Stimulated activated naive CD8-positive, alpha-beta T cell treated with anti-CD3 and anti-CD28 coated beads, Interleukin-15, Interleukin-2, amounts not matched to agents 100 U/mL and 50 U/mL, for 24 hours (primary cell): ENCODE measurements at regions not wholly inside any gene's neighbourhood (a gene's known extent, or its start where the extent isn't known, plus 50 kb on each side); places are given as distances from the start of the nearest gene placed in this dataset.
"Not testable (repeated sequence)": the region's sequence is repeated elsewhere in the genome, so short reads cannot be mapped to it uniquely, and the experiment has no call there.

Experiments used
- ATAC-seq: fragments of 150-1000 bp; cut with Tn5 transposase; one replicate; pipeline ENCODE4 v1.10.0; 2021
- DNase-seq: peaks from one replicate; pipeline ENCODE4 v3.0.0; 2021

DNA sequence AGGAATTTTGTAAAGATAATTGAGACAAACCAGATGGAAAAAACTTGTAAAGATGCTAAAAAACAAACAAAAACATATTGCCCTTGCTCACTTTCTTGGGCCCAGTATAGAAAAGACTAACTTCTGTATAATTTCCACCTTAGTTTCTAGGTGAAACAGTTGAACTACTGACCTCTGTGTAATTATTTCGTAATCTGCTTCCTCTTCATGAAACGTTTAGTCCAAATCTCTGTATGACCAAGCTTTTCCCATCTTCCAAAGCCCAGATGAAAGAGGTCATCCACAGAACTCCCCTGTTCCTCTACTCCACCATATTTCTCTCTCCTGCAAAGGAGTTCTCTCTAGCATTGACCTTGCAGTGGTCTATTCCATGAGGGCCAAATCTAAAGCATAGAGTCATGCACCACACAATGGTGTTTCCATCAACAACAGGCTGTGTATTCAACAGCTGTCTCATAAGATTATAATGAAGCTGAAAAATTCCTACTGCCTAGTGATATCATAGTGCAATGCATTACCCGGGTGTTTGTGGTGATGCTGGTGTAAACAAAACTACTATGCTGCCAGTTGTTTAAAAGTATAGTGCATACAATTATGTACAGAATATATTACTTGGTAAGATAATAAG, 647.6 kb downstream of the TNS3 start:
- DNase-seq = no peak
- no peak for ATAC-seq

DNA sequence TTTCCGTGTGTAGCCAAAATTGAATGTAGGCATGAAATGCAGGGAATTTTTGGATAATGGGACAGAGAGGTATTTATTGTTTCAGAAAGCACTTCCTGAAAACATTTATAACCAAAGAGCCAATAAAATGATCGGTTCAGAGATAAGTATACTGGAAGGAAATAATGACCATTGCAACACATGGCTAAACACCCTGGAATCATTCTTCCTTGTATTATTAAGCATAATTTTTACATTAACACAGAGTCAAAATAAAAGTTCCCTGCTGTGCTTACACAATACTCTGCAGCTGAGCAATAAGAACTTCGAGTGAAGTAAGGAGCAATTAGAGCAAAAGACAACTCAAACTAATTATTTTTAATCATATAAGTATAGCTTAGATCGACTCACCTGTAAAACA, 648.3 kb downstream of the TNS3 start:
- DNase-seq (no peak), ATAC-seq (no peak)

DNA sequence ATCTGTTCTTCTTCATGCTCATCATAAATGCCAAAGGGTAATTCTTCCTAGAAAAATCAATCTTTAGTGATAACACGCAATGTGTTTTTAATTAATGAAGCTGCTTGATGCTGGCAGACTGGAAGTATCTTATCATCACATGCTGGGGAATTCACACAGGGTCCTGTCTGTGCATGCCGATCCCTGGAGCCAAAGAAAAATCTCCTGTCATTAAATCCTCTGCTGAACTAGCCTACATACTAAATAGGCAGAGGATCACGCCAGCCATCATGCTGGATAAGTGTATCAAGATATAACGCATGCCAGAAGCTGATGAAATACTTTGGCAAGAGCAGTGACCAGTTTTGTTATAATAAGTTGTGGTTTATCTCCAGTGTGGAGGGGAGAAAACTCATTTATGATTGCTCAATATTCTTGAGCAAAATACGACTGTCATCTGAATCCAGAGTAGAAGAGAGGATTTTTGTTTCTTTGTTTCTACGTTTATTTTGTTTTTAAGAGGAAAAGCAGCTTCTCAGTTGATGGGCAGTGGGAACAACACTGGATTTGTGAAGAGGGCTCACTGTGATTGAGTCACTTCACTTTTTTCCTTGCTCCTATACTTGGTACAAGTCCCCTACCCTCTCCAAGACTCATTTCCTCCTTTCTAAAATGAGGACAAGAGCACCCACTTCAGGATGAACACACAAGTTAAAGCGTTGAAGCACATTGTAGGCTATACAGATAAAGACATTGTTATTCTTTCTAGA, 649.1 kb downstream of the TNS3 start:
- DNase-seq = no peak
- no peak for ATAC-seq

DNA sequence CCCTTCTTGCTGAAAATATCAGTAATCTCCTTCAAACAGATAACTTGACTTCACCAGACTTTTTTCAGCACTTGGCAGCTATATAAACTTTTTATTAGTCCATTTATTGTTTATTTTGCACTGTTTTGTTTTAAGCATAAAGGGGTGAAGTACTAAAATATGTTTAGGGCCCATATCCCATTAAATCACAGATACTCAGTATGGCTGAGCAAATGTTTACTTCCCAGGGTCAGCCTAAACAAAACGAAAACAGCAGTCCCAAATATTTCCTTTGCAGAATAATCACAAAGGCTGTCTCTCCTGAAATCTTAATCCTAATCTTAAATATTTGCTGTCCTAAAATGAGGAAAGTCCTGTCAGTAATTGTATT, 649.6 kb downstream of the TNS3 start:
- ATAC-seq (no peak), DNase-seq (no peak)

DNA sequence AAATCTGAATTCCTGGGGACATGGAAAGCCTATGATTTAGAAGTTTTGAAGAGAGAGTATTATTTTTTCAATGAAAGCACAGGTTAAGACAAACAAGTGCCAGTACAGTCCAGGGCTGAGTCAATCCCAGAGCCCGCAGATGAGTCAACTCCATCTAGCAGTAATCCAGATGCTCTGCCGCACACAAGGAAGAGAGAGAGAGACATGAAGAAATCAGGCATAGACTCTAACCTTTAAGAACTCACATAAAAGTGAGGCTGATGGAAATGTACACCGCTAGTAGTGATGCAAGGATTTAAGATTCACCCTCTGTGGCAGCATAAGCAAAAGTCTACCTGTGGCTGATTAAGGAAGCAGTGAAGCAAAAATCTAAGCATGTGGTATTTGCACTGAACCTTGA, 651.5 kb downstream of the TNS3 start:
- ATAC-seq (no peak), DNase-seq (no peak)

DNA sequence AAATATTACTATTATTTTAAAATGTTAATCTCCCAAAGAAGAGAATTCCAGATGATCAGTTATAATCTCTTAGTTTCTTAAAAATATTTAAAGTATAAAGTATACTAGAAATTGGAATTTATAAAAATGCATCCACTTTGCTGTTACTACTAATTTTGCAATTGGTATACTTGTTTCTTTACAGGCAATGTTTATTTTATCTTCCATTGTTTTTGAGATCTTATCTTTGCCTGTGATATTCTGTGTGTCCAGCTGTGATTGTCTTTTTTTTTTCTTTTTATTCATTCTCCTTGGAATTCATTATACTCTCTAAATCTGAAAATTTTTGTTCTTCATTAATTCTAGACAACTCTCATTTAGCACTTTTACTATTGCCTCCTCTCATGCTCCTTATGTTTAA, 652.6 kb downstream of the TNS3 start:
- no peak for DNase-seq
- ATAC-seq = no peak

DNA sequence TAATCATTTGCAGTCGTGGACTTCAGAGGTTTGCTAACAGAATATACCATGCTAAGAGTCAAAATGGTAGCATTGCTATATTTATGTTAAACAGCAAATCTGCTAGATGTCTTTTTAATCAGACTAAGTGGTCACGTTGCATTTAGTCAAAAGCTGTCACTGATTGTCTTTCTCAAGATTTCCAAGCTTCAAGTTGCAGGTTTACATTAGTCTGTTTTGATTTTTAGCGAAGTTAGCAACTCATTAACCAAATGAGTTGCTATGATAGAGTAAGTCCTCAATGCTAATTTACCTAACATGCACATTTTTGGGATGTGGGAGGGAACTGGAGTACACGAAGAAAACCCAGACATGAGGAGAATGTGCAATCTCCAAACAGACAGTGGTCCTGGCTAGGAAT, 653.2 kb downstream of the TNS3 start:
- no peak for ATAC-seq
- no peak for DNase-seq

DNA sequence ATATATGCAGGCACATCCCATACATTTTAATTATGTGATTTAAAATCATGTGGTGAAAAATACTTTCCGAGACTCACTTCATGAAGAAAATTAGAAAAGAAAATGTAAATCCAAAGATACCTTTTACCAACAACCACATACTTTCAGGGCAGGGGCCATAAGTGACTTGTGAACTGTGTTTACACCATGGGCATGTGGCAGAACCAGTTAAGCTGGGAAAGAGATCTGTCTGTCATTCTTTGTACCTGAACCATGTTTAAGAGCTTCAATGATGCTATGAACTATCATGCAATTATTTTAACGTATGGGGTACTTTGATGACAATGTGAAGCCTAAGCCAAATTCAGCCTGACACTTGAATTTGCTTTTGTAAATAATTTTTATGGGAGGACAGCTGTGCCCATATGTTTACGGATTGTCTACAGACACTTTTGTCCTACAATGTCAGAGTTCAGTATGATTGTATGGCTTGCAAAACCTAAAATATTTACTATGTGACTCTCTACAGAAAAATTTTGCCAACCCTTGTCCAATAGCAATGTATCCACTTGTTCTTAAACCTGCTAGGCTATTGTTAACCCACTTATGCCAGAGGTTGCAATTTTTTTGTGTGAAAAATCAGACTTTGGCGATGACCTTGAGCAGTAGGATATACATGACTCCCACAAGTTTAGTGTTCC, 654.6 kb downstream of the TNS3 start:
- DNase-seq = no peak
- ATAC-seq = no peak

DNA sequence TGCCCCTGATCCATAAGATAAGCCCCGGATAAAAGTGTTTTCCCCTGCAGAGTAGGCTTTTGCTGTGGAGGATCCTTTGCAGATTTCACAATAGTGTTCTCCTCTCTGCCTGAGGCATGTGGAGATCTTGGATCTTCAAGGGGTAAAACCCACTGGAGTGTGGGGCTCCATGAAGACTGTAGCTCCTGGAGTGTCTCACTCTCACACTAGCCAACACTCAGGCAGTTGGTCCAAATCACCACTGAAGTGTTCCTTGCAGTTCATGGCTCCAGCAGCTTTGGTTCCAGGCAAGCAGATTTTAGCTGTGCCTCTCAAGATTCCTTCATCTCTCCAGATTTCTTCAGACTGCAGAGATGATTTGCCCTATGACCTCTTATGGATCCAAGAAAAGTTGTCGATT, 665.3 kb downstream of the TNS3 start:
- no peak for DNase-seq
- ATAC-seq = no peak

DNA sequence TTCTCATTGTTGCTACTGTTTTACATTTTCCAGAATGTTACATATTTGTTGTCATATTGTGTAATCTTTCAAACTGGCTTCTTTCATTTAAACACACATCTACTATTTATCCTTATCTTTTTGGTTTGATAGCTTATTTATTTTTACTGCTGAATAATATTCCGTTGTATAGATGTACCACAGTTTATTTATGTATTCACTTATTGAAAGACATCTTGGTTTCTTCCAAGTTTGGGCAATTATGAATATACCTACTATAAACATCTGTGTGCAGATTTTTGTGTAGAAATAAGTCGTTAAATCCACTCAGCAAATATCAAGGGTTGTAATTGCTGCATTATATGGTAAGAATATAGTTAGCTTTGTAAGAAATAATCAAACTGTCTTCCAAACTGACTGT, 669.2 kb downstream of the TNS3 start:
- ATAC-seq = no peak

DNA sequence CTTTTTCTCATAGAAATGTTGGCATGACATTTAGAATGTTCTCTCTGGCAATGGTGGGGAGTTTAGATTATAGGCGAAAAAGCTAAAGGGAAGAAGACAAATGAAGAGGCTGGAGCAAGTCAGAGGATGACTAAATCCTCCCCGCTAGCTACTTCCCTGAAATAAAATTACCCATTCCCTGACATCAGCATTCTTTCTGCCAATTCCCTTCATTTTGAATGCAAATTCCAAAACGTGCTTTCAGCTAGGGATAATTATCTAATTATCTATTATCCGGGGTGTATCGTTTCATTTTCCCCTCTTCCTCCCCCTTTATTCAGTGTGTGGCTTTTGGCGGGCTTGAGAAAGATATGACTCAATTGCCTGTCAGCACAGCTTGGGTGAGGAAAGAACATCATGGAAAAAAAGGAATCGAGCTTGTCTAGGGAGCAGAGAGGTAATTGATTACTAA, 672.3 kb downstream of the TNS3 start:
- ATAC-seq (no peak), DNase-seq (no peak)

More for the DNA sequence above, 669.2 kb downstream of the TNS3 start:
- no peak for DNase-seq

DNA sequence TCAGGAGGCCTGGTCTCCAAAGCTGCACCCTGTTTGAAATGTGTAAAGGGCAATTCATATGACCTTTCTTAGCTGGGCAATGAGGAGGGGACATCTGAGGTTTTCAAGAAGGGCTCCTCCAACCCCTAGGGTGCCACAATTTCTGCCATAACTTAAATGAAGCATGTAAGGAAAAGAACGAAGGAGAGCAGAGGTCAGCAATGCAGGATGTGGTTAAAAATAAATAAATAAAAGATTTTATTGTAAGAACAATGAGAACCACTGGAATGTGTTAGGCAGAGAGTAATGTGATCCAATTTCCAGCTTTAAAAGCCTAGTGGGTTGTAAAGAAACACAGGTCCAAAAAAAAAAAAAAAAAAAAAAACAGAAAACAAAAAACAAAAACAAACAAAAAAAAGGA, 673.1 kb downstream of the TNS3 start:
- no peak for DNase-seq
- ATAC-seq = no peak

DNA sequence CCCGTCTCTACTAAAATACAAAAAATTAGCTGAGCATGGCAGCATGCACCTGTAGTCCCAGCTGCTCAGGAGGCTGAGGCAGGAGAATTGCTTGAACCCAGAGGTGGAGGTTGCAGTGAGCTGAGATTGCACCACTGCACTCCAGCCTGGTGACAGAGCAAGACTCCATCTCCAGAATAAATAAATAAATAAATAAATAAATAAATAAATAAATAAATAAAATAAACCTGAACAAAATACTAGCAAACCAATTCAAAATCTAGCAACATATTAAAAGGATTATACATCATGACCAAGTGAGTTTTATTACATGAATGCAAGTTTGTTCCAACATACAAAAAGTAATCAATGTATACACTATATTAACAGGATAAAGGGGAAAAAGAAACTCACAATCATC, 677.4 kb downstream of the TNS3 start:
- not testable (repeated sequence) for ATAC-seq, DNase-seq

DNA sequence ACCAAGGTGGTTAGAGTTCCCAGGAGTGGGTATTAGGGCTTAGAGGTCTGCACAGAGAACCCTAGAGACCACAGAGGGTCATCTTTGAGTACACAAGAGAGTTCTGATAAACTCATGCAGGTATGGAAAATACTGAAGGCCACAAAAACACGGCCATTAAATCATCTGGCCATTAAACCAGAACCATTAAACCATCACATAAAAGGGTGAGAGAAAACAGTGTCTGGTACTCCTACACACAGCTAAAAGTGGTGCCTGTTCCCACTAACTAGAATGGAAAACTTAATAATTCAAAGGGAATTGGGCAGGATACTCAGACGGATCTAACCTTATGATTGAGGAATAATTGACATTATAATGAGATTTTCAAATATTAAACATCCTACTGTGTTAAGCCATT, 679.4 kb downstream of the TNS3 start:
- no peak for DNase-seq
- no peak for ATAC-seq

DNA sequence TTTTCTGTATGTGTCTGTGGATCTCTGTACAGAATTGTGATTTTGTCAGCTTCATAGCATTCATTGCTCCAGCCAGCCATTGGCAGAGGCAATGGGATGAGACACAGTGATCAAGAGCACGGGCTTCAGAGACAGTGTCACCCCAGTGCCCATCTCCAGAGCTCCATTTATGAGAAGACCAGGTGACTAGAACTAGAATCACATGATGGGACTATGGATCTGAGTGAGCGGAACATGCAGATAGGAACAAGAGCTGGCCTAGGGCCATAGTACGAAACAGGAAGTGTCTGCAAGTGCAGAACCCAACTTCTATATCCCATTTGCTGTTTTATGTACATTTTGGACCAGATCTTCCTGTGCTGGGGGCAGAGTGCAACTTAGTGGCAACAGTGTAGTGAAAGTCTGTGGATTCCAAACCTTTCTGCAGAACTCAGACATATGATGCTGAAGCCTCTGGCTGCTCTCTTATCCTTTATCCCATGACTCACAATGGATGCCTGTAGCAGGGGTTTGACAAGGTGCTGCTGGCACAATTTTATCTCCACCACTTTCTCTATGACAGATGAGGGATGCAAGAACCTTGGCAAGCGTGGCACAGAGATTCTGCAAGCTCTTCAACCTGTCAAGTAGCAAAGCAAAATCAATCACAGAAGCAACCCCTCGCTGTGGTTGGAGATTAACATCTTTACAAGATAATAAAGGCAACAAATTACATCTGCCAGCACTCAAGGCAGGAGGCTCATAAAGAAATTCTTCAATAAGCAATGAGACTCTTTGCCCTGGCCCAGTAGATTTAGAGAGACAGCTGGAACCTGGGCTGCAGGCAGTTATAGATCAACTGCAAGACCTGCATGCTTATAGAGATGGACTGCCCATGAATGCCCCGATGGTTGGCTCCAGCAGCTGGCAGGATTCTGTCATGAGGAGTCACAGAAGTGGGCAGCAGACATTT, 681.3 kb downstream of the TNS3 start:
- DNase-seq = no peak

DNA sequence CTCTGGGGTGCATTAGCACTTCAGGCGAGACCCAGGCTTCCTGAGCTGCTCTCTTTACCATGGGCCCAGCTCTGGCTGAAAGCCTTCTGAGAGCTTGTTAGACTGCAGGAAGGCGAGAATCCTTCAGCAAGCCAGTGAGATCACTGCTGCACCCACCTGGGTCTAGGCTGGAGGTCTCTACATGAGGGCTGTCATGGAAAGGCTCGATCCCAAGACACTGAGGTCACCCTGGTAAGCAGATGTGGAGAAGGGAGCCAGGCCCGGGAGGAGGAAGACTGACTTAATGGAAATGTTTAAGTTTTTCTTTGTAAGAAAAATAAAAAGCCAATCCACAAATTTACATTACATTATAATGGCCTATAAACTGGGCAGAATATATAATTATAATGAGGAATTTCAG, 684.5 kb downstream of the TNS3 start:
- DNase-seq (no peak), ATAC-seq (no peak)

More for the DNA sequence above, 681.3 kb downstream of the TNS3 start:
- no peak for ATAC-seq

DNA sequence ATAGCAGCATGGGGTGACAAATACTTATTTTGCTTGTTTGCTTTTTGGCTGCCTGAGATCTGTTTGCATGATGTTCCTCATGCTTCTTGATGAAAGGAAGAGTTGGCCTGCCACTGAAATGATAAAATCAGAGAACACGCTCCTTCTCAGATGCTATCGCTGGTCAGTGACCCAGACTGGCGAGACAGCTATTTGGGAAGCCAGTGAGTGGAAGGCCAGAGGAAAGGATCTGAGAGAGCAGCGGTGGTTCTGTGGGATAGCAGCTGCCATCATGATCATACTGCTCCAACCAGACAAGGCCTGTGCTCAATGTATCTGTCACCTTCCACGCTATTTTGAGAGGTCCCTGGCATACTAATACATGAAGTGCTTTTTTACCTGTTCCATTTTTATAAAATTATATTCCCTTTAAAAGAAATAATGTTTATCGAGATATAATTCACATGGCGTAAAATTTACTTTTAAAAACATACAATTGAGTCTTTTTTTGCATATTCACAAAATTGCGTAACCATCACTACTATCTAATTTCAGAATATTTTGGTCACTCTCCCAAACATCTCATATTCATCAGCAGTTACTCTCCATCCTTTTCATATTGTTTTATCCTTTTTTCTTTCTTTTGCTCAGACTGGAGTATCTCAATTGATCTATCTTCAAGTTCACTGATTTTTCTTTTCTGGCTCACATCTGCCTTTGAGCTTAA, 695.1 kb downstream of the TNS3 start:
- DNase-seq = no peak
- ATAC-seq = no peak

DNA sequence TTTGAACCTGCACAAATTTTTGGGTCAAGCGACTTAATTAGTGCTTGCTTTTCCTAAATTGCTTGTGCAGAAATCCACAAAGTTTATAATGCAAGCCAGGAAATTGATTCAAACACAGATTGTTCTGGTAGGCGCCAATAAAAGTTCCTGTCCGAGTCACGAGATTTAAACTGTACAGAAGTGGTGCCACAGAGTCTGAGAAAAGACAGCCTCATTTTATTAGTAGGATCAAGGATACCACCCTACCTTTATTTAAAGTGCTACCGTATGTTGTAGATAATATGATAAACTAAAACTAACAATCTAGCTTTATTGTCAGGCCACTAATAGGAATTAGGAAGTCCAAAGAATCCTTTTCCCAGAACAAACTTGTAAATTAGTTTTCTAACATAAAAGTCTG, 696.7 kb downstream of the TNS3 start:
- ATAC-seq (no peak), DNase-seq (no peak)

DNA sequence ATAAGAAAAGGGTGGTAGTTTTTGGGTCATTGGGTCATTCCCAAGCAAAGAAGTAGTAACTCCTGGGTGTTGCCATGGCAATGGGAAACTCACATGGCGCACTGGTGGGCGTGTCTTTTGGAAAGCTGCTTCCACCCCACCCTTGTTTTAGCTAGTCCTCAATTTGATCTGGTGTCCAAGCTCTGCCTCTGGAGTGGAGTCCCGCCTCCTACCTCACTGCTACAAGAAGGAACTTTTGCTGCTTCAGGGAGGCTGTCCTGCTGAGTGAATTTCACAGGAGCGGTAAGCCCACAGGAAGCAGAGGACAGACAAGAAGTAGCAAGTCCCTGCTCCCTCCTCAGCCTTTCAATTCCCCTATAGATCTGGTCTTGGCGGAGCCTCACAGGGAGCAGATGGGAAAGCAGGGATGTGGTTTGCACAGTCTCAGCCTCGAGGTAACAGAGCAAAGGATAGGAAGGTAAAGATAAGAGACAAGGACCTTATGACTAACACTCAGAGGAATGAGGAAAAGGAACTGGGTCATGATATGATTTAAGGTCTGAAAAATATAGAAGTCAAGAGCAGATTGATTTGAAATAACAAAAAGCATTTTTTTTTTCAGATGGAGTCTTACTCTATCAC, 700.3 kb downstream of the TNS3 start:
- DNase-seq (no peak), ATAC-seq (no peak)

DNA sequence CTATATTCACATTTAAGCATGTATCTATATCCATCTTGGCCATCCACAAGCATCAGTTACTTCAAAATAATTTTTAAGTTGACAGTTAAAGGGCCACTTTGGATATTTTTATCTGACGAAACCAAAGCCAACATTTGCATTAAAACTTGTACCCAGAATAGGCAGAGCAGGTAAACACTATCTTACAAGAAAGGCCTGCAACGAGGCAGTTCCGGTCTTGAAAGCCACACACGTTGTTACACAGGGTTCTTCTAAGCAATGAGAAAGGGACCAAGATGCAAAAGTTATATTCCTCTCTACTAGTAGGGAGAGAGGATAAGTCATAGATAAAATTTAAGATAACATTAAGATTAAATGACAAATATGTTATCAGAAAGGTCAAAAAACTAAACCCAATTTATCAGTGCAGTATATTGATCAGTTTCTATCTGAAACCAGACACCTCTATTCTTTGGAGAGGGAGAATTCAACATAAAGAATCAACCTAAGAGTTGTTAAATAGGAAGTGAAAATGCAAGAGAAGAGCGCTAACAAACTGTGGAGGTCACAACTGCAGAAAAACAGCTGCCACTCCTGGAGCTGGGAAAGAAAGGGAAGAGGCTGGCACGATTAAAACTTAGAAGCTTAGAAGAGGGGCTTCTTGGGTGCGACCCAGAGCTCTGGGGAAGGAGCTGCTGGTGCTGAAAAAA, 701.3 kb downstream of the TNS3 start:
- DNase-seq = no peak
- no peak for ATAC-seq

DNA sequence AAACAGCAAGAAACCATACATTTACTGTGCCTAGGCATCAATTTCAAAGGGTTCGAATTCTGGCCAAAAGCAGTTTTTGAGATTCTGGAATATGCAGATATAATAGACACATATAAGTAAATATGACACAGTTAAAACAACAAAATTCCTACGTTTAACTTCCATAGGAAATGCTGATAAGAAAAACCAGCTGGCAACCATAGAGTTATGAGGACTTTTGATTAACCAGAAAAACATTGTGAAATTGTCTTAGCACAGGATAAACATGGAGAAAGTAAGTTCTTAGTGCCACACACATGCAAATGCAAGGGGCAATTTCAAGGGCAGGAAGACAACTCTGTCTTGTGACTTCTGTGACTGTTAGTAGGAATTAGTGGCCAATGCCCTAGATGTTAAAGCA, 702.1 kb downstream of the TNS3 start:
- no peak for ATAC-seq
- DNase-seq = no peak
